ENCODE measurements at regions not wholly inside any gene's neighbourhood (a gene's known extent, or its start where the extent isn't known, plus 50 kb on each side); places are given as distances from the start of the nearest gene placed in this dataset.

DNA sequence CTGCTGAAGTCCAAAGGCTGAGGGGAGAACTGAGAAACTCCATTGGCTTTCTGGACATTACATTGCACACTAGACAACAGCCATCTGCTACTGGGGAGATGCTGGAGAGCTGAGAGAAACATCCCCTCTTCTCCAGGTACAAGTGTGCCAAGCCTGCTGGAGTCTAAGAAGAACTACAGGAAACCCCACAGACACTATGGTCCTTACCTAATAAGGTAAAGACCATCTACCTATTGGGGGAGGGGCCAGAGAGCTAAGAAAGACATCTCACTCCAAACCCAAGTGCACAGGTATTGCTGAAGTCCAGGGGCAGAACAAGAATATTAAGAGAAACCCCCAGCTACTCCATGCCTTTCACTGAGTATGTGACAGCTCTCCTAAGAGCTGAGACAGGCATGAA is 338.7 kb upstream of the NCKAP5 start:
- Histone ChIP-seq H3K4me3 (no peak overlapping the region), H3K9me3 (peaks cover 0 to 14% (median 3%) of the 10 kb centered on the region in 4 donors), H3K27me3 (no peaks in the 10 kb centered on the region), H3K36me3 (no peaks in the 10 kb centered on the region), H3K4me1 (no peaks in the 10 kb centered on the region), H3K27ac (replicated peaks in 1 of 4) (no peak overlapping the region)
- TF ChIP-seq POLR2AphosphoS5 (IDR thresholded peaks at IDR 0.05) (no peak), EP300 (IDR thresholded peaks at IDR 0.05) (no peak), POLR2A (IDR thresholded peaks at IDR 0.05; ENCODE audit: low read depth) (no peak), CTCF (IDR thresholded peaks at IDR 0.05) (no peak)
- intact Hi-C loops (cut with DNase I): no loop called here
- DNase-seq (ENCODE audit: extremely low spot score): no peak

- H3K9me3 ChIP-seq: peaks cover 0 to 14% (median 3%) of the 10 kb centered on the region in 4 donors
- DNase-seq (ENCODE audit: extremely low spot score): no peak
- H3K4me1 ChIP-seq: no peaks in the 10 kb centered on the region
- TF ChIP-seq POLR2AphosphoS5 (IDR thresholded peaks at IDR 0.05): no peak
- TF ChIP-seq EP300 (IDR thresholded peaks at IDR 0.05): no peak
- no peak for TF ChIP-seq CTCF (IDR thresholded peaks at IDR 0.05)
- no peak for TF ChIP-seq POLR2A (IDR thresholded peaks at IDR 0.05; ENCODE audit: low read depth)
- no peak overlapping the region for H3K4me3 ChIP-seq
- no peak overlapping the region for H3K27ac ChIP-seq (replicated peaks in 1 of 4)
- intact Hi-C loops (cut with DNase I): no loop called here
- no peaks in the 10 kb centered on the region for H3K27me3 ChIP-seq
- H3K36me3 ChIP-seq: no peaks in the 10 kb centered on the region
These were observed 339.9 kb upstream of the NCKAP5 start for GRCh38 chr2:133908171-133908570.

- intact Hi-C loops (cut with DNase I): no loop called here
- no peak for DNase-seq (ENCODE audit: extremely low spot score)
- no peaks in the 10 kb centered on the region for H3K27me3 ChIP-seq
- no peak overlapping the region for H3K4me3 ChIP-seq
- 67% methylated on average over 1 of the region's 1 CpG for WGBS
- no peaks in the 10 kb centered on the region for H3K4me1 ChIP-seq
- TF ChIP-seq POLR2AphosphoS5 (IDR thresholded peaks at IDR 0.05): no peak
- no peak for TF ChIP-seq EP300 (IDR thresholded peaks at IDR 0.05)
- no peak for TF ChIP-seq POLR2A (IDR thresholded peaks at IDR 0.05; ENCODE audit: low read depth)
- no peak for TF ChIP-seq CTCF (IDR thresholded peaks at IDR 0.05)
- no peaks in the 10 kb centered on the region for H3K36me3 ChIP-seq
- no peak overlapping the region for H3K27ac ChIP-seq (replicated peaks in 1 of 4)
- H3K9me3 ChIP-seq: no peaks in the 10 kb centered on the region
These were observed 335.7 kb upstream of the MGAT5 start for GRCh38 chr2:133918141-133918540.

GRCh38 chr2:133919285-133919684 is 334.6 kb upstream of the MGAT5 start:
- 53% methylated on average over 3 of the region's 3 CpGs for WGBS

More at GRCh38 chr2:133919285-133919684, 334.6 kb upstream of the MGAT5 start:
- intact Hi-C loops (cut with DNase I): no loop called here
- no peak overlapping the region for H3K27ac ChIP-seq (replicated peaks in 1 of 4)
- no peak overlapping the region for H3K4me3 ChIP-seq
- H3K9me3 ChIP-seq: no peaks in the 10 kb centered on the region
- no peaks in the 10 kb centered on the region for H3K27me3 ChIP-seq
- no peaks in the 10 kb centered on the region for H3K36me3 ChIP-seq
- TF ChIP-seq CTCF (IDR thresholded peaks at IDR 0.05) (no peak), POLR2A (IDR thresholded peaks at IDR 0.05; ENCODE audit: low read depth) (no peak), EP300 (IDR thresholded peaks at IDR 0.05) (no peak), POLR2AphosphoS5 (IDR thresholded peaks at IDR 0.05) (no peak)
- no peak for DNase-seq (ENCODE audit: extremely low spot score)
- no peaks in the 10 kb centered on the region for H3K4me1 ChIP-seq

All from esophagus muscularis mucosa (tissue), 4 donors.